ENCODE measurements at regions not wholly inside any gene's neighbourhood (a gene's known extent, or its start where the extent isn't known, plus 50 kb on each side); places are given as distances from the start of the nearest gene placed in this dataset.

DNA sequence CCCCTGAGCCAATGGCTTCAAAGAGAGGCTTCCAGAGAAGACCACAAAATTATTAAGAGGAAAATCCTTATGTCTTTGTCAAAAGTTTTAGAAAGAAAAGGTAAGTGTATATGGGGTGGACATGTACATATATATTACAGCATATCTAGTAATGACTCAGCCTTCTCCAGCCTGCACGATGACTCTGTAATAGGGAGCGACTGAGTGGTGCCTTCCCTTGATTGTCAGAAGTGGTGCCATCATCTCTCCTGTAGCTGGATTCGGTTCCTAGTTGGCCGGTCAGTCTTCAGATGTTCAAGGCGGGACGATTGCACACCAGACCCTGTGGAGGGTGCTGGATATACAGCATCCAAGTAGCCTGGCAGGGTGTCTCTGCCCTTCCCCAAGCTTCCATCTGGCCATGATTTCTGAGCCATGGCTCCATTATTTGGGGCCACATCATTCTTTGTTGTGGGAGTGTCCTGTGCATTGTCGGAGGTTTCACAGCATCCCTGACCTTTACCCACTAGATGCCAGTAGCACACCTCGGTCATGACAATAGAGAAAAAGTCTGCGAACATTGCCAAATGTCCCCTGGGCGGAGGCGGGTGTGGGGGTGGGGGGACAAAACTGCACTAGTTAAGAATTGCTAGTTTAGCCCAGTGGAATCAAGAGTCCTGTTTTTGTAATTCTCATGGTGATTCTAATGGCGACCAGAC lies 206.2 kb upstream of the KAZN start:
- no peak for DNase-seq (ENCODE audit: low read depth)
- TF ChIP-seq, protein P1, sequence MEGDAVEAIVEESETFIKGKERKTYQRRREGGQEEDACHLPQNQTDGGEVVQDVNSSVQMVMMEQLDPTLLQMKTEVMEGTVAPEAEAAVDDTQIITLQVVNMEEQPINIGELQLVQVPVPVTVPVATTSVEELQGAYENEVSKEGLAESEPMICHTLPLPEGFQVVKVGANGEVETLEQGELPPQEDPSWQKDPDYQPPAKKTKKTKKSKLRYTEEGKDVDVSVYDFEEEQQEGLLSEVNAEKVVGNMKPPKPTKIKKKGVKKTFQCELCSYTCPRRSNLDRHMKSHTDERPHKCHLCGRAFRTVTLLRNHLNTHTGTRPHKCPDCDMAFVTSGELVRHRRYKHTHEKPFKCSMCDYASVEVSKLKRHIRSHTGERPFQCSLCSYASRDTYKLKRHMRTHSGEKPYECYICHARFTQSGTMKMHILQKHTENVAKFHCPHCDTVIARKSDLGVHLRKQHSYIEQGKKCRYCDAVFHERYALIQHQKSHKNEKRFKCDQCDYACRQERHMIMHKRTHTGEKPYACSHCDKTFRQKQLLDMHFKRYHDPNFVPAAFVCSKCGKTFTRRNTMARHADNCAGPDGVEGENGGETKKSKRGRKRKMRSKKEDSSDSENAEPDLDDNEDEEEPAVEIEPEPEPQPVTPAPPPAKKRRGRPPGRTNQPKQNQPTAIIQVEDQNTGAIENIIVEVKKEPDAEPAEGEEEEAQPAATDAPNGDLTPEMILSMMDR (IDR thresholded peaks at IDR 0.05; ENCODE audit: low read length, missing control alignments): no peak
- no peak overlapping the region for H3K4me3 ChIP-seq (replicated peaks; ENCODE audit: low read depth, low read length)

DNA sequence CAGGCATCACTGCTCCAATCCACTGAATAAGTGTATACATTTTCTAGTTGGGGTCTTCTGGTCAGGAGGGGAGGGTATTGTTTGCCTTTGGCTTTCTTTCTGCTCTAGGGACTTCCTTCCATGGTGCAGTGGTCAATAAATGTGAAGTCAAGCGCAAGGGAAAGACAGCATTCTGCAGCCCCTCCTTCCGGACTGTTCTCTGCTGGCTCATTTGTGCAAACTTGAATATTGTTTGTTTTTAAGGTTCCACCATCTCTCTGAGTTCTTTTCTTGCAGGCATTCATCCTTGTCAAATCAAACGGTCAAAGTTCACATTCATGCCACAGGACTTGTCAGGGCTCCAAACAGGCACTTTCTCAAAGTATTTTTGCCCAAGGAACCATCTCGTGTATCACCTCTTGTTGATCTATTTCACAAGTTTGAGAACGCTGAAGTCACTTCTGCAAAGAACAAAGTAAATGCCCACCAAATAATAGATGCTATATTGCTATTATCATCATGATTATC lies 205.6 kb upstream of the KAZN start:
- TF ChIP-seq, protein P1 (IDR thresholded peaks at IDR 0.05; ENCODE audit: low read length, missing control alignments): no peak
- DNase-seq (ENCODE audit: low read depth): no peak
- no peak overlapping the region for H3K4me3 ChIP-seq (replicated peaks; ENCODE audit: low read depth, low read length)

DNA sequence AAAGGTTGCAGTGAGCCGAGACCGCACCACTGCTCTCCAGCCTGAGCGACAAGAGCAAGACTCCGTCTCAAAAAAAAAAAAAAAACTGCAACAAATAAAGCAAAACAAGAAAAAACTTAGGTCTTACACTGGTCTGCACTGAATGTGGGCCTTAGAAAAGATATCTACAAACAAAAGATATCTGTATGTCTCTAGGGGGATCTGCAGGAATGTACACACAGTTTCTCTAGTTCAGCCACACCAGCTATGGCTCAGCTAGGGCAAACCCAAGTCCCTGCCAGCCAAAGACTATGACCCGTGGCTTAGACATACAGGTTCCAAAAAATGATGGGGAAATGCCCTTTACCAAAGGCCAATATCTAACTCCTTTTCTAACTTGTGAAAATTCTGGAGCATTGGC lies 202.4 kb upstream of the KAZN start:
- TF ChIP-seq, protein P1 (IDR thresholded peaks at IDR 0.05; ENCODE audit: low read length, missing control alignments): no peak

DNA sequence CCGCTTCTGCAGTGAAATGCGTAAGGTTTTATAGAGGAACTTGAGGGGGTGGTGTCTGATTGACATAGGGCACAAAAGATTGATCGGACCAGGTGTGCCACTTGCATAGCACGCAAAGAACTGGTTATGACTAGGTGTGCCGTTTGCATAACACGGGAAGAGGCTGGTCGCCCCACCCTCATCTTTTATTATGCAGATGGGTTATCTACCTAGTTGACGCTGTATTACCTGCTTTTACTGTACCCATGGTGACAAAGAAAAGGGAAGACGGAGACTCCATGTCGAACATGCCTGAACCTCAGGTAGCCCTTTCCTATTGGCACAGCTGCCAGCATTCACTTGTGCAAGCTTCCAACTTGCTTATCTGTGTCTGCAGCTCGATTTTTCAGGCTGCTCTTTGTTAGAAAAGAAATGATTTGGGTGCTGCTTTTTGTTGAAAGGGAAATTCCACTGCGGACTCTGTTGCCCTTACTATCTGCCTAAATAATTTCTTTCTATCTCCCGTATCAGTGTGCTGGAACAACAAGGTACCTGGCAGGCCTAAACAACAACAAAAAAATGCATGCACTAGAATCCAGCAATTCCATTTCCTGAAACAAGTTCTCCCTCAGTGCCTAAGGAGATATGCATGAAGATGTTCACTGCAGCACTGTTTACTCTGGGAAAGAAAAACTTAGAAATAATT lies 194.4 kb upstream of the KAZN start:
- no peak overlapping the region for H3K4me3 ChIP-seq (replicated peaks; ENCODE audit: low read depth, low read length)
- no peak for DNase-seq (ENCODE audit: low read depth)
- TF ChIP-seq, protein P1 (IDR thresholded peaks at IDR 0.05; ENCODE audit: low read length, missing control alignments): no peak

More for the DNA sequence above, 202.4 kb upstream of the KAZN start:
- no peak overlapping the region for H3K4me3 ChIP-seq (replicated peaks; ENCODE audit: low read depth, low read length)
- DNase-seq (ENCODE audit: low read depth): no peak

DNA sequence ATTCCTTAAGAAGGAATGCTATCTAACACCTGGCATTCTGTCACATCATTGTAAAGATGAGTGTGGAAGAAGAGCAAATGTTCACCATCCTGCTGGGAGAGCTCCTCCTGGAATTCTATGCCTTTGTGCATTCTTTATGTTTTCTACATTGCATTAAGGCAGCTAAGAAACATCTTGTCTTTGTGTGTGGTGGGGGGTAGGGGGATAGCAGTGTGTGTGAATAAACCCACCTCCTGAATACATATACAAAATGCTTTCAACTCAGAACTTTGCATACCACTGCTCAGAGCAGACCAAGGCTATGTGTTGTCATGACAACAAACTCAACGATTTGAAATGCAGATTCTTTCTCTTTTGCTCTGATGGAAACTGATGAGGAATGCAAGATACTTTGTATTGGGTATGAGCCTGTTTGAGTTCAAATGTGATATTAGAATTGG lies 193.6 kb upstream of the KAZN start:
- TF ChIP-seq, protein P1 (IDR thresholded peaks at IDR 0.05; ENCODE audit: low read length, missing control alignments): no peak
- no peak for DNase-seq (ENCODE audit: low read depth)
- H3K4me3 ChIP-seq (replicated peaks; ENCODE audit: low read depth, low read length): no peak overlapping the region

DNA sequence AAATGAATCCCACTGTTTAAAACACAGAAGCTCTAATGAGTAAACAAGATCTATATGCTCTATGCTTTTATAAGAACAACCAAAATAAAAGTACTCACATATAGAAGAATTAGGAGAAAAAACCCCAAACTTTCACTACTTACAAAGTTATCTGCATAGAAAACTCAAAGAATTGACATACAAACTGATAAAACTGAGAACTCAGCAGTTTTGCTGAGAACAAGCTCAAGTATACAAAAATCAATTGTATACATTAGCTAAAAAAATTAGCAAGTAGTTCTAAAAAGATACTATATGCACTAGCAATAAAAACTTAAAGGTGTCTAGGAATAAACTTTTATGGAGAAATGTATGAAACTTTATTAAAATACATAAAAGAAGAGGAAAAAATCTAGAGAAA lies 186.2 kb upstream of the KAZN start:
- no peak overlapping the region for H3K4me3 ChIP-seq (replicated peaks; ENCODE audit: low read depth, low read length)
- DNase-seq (ENCODE audit: low read depth): no peak
- TF ChIP-seq, protein P1 (IDR thresholded peaks at IDR 0.05; ENCODE audit: low read length, missing control alignments): no peak
